Neuronal stem cell (in vitro differentiated cells): ENCODE measurements at regions not wholly inside any gene's neighbourhood (a gene's known extent, or its start where the extent isn't known, plus 50 kb on each side); places are given as distances from the start of the nearest gene placed in this dataset.

Experiments used
- DNase-seq: peaks from one replicate; pipeline ENCODE4 v3.0.0-alpha.2; 2013; ENCODE audit warnings: low spot score
- H2AFZ ChIP-seq: one replicate; pipeline ENCODE4 v1.6.1; 2013; ENCODE audit warnings: mild to moderate bottlenecking, low read length, inconsistent platforms
- H2AK5ac ChIP-seq: 2 replicates; pipeline ENCODE4 v1.6.1; 2013; ENCODE audit warnings: low read depth, mild to moderate bottlenecking, inconsistent platforms, low read length, moderate library complexity, mixed read lengths
- H2BK120ac ChIP-seq: 2 replicates; pipeline ENCODE4 v1.6.1; 2013; ENCODE audit warnings: low read depth, mild to moderate bottlenecking, inconsistent platforms, low read length, moderate library complexity, mixed read lengths
- H2BK12ac ChIP-seq: one replicate; pipeline ENCODE4 v1.6.1; 2013; ENCODE audit warnings: low read length, inconsistent platforms
- H2BK15ac ChIP-seq: 2 replicates; pipeline ENCODE4 v1.6.1; 2013; ENCODE audit warnings: mild to moderate bottlenecking, low read length, inconsistent platforms, mixed read lengths
- H2BK5ac ChIP-seq: one replicate; pipeline ENCODE4 v1.6.1; 2013; ENCODE audit warnings: inconsistent platforms, mild to moderate bottlenecking, low read length, moderate library complexity
- H3K14ac ChIP-seq: one replicate; pipeline ENCODE4 v1.6.1; 2013; ENCODE audit warnings: low read length, inconsistent platforms
- H3K18ac ChIP-seq: 2 replicates; pipeline ENCODE4 v1.6.1; 2013; ENCODE audit warnings: low read length, inconsistent platforms
- H3K23ac ChIP-seq: 2 replicates; pipeline ENCODE4 v1.6.1; 2013; ENCODE audit warnings: low read depth, mild to moderate bottlenecking, mixed read lengths, low read length, inconsistent platforms; ENCODE audit not compliant: poor library complexity
- H3K27ac ChIP-seq: replicated peaks from 3 replicates; pipeline ENCODE4 v1.5.1; 2013; ENCODE audit warnings: low read length, inconsistent platforms
- H3K27me3 ChIP-seq, 3 experiments: 2 replicates each; pipeline ENCODE4 v1.6.1; 2013; ENCODE audit warnings: low read length in 3 of 3, mild to moderate bottlenecking in 2 of 3, inconsistent platforms in 1 of 3, low read depth in 1 of 3, mixed read lengths in 1 of 3, moderate library complexity in 1 of 3; ENCODE audit not compliant: control insufficient read depth in 3 of 3, insufficient read depth in 3 of 3
- H3K36me3 ChIP-seq, 2 donors: replicated peaks in 1 of 2; 2 replicates each; pipeline ENCODE4 v1.6.1; 2013; ENCODE audit warnings: low read length in 2 of 2; ENCODE audit not compliant: control insufficient read depth in 2 of 2, insufficient read depth in 2 of 2
- H3K4ac ChIP-seq: 2 replicates; pipeline ENCODE4 v1.6.1; 2013; ENCODE audit warnings: inconsistent platforms, mild to moderate bottlenecking, low read length, moderate library complexity
- H3K4me1 ChIP-seq, 2 donors: 1 replicate in 1 of 2; 2 replicates in 1 of 2; pipeline ENCODE4 v1.6.1; 2013; ENCODE audit warnings: low read length in 2 of 2, low read depth in 1 of 2; ENCODE audit not compliant: control insufficient read depth in 2 of 2, insufficient read depth in 1 of 2
- H3K4me2 ChIP-seq: one replicate; pipeline ENCODE4 v1.6.1; 2013; ENCODE audit warnings: mild to moderate bottlenecking, low read length, inconsistent platforms; ENCODE audit not compliant: insufficient read depth, poor library complexity, severe bottlenecking
- H3K4me3 ChIP-seq, 2 donors: 2 replicates each; pipeline ENCODE4 v1.5.1; 2013; ENCODE audit warnings: low read length in 2 of 2, mild to moderate bottlenecking in 2 of 2, inconsistent platforms in 1 of 2, moderate library complexity in 1 of 2
- H3K79me1 ChIP-seq: one replicate; pipeline ENCODE4 v1.6.1; 2013; ENCODE audit warnings: low read depth, mild to moderate bottlenecking, inconsistent platforms, low read length, moderate library complexity
- H3K9ac ChIP-seq: one replicate; pipeline ENCODE4 v1.6.1; 2013; ENCODE audit warnings: mild to moderate bottlenecking, low read depth, low read length, inconsistent platforms; ENCODE audit not compliant: poor library complexity
- H3K9me3 ChIP-seq, 2 donors: replicated peaks in 1 of 2; 2 replicates each; pipeline versions ENCODE3 to v1.6.1; 2013; ENCODE audit warnings: low read length in 2 of 2, mild to moderate bottlenecking in 2 of 2, inconsistent platforms in 1 of 2, low read depth in 1 of 2, mixed read lengths in 1 of 2, moderate library complexity in 1 of 2; ENCODE audit not compliant: control insufficient read depth in 2 of 2, insufficient read depth in 1 of 2
- H4K8ac ChIP-seq: one replicate; pipeline ENCODE4 v1.6.1; 2013; ENCODE audit warnings: low read depth, mild to moderate bottlenecking, inconsistent platforms, low read length, moderate library complexity
- H4K91ac ChIP-seq: one replicate; pipeline ENCODE4 v1.6.1; 2013; ENCODE audit warnings: low read length, low read depth, mild to moderate bottlenecking, inconsistent platforms; ENCODE audit not compliant: poor library complexity
- WGBS, 2 donors: extraction: QIAGEN DNeasy Blood & Tissue Kit; methylation state at CpG; one replicate each; pipeline ENCODE4 v1.1.7; 2013; ENCODE audit warnings: missing lambda C conversion rate in 2 of 2, mixed read lengths in 1 of 2; ENCODE audit not compliant: insufficient read length in 2 of 2, insufficient replicate concordance in 1 of 2; ENCODE audit errors: extremely low coverage in 2 of 2; 5-methylcytosine and 5-hydroxymethylcytosine counted together

DNA sequence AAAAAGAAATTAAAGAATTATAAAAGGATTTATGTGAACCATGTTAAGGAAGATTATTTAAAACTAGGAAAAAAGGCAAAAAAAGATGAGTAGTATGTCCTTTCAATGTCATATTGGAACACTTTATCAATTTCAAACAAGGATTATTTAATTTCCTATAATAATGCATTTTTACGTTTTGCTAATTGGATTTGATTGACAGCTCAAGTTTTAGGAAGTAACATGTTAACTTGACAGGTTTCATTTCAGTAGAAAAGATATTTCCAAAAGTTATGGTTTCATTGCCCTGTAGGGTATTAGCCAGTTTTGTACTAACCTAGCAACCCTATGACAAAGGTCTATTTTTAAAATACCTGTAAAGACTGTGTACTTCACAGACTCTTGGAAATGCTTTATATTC is 379.6 kb upstream of the ZFP42 start:
- DNase-seq, result no peak
- H3K4me3 ChIP-seq, result no peak overlapping the region
- no peak overlapping the region for H2BK12ac ChIP-seq
- H3K4ac ChIP-seq, result no peak overlapping the region
- no peak overlapping the region for H3K4me2 ChIP-seq
- H3K9ac ChIP-seq, result no peak overlapping the region
- H4K91ac ChIP-seq, result no peak overlapping the region
- H3K36me3 ChIP-seq, result no peaks in the 10 kb centered on the region
- H3K4me1 ChIP-seq, result no peaks in the 10 kb centered on the region
- H2BK15ac ChIP-seq, result no peak overlapping the region
- no peak overlapping the region for H3K27ac ChIP-seq
- no peak overlapping the region for H2BK5ac ChIP-seq
- no peaks in the 10 kb centered on the region for H3K27me3 ChIP-seq
- H4K8ac ChIP-seq, result no peak overlapping the region
- H2AK5ac ChIP-seq, result no peak overlapping the region
- H3K9me3 ChIP-seq, result peaks cover 0 to 2% of the 10 kb centered on the region in 2 donors
- no peaks in the 10 kb centered on the region for H3K79me1 ChIP-seq
- H3K18ac ChIP-seq, result no peak overlapping the region
- H2AFZ ChIP-seq, result no peak overlapping the region
- no CpG with 5 or more reads among the region's 1 CpG for WGBS, 2 donors
- H3K23ac ChIP-seq, result no peak overlapping the region
- H2BK120ac ChIP-seq, result no peak overlapping the region
- no peak overlapping the region for H3K14ac ChIP-seq

DNA sequence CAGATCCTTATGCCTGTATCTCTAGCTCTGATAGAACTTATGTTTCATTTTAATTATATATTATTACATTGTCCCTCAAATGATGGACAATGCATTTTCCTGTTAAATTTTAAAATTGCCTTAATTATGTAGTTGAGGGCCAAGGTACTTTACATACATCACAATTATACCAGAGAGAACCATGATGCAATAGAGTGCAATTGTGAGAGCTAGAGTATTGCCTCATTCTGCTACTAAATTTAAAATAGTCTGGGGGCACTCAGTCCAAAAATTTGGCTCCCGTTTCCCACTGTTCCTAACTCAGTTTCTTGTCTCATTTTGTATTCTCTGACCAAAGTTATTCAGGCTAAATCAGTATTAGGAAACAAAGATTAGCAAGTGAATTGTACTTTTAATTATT is 378.5 kb upstream of the ZFP42 start:
- no peaks in the 10 kb centered on the region for H3K27me3 ChIP-seq
- DNase-seq, result no peak
- H2BK120ac ChIP-seq, result no peak overlapping the region
- no peak overlapping the region for H3K9ac ChIP-seq
- H3K4ac ChIP-seq, result no peak overlapping the region
- H3K14ac ChIP-seq, result no peak overlapping the region
- H3K36me3 ChIP-seq, result no peaks in the 10 kb centered on the region
- no peak overlapping the region for H3K27ac ChIP-seq
- H3K23ac ChIP-seq, result no peak overlapping the region
- no peak overlapping the region for H3K4me2 ChIP-seq
- no peak overlapping the region for H3K4me3 ChIP-seq
- no peak overlapping the region for H2BK15ac ChIP-seq
- H4K91ac ChIP-seq, result no peak overlapping the region
- no peaks in the 10 kb centered on the region for H3K79me1 ChIP-seq
- no peak overlapping the region for H2BK12ac ChIP-seq
- peaks cover 0 to 2% of the 10 kb centered on the region in 2 donors for H3K9me3 ChIP-seq
- H2AK5ac ChIP-seq, result no peak overlapping the region
- H3K4me1 ChIP-seq, result no peaks in the 10 kb centered on the region
- no peak overlapping the region for H4K8ac ChIP-seq
- H3K18ac ChIP-seq, result no peak overlapping the region
- no peak overlapping the region for H2AFZ ChIP-seq
- H2BK5ac ChIP-seq, result no peak overlapping the region
- WGBS, 2 donors, result no CpG with 5 or more reads among the region's 1 CpG

DNA sequence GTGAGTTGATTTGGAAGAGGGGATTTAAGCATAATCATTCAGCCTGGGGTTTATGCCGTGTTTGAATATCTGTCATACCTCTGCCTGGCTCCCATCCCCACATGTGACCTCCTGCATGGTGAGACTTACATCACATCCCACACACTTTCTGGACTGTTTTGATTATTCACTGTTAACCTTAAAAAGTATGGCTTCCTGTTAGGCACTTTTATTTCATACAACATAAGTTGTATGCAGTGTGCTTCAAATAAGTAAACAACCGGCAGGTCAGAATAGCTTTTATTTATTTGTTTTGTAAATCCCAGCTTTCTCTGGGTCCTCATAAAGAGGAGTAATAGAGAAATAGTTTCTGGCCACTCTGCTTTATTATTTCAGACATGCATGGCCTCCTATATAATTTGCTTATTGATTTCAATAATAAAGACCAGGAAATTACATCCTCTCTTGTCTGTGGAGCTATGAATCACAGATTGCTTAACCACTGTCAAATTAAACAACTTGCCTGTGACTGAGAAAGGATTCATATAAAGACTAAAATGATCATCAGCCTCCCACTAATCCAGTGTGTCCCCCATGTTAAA is 376.8 kb upstream of the ZFP42 start:
- H3K4me2 ChIP-seq, result no peak overlapping the region
- no peak overlapping the region for H4K91ac ChIP-seq
- no peak overlapping the region for H2BK12ac ChIP-seq
- no peak overlapping the region for H3K18ac ChIP-seq
- H3K4me3 ChIP-seq, result no peak overlapping the region
- H3K4me1 ChIP-seq, result no peaks in the 10 kb centered on the region
- no peak overlapping the region for H3K9ac ChIP-seq
- DNase-seq, result no peak
- H2BK15ac ChIP-seq, result no peak overlapping the region
- WGBS, 2 donors, result no CpG with 5 or more reads among the region's 2 CpGs
- no peak overlapping the region for H3K4ac ChIP-seq
- no peaks in the 10 kb centered on the region for H3K27me3 ChIP-seq
- H2AFZ ChIP-seq, result no peak overlapping the region
- H3K14ac ChIP-seq, result no peak overlapping the region
- H3K23ac ChIP-seq, result no peak overlapping the region
- no peak overlapping the region for H3K27ac ChIP-seq
- H3K36me3 ChIP-seq, result no peaks in the 10 kb centered on the region
- no peak overlapping the region for H4K8ac ChIP-seq
- H2BK5ac ChIP-seq, result no peak overlapping the region
- no peaks in the 10 kb centered on the region for H3K9me3 ChIP-seq
- no peak overlapping the region for H2AK5ac ChIP-seq
- H2BK120ac ChIP-seq, result no peak overlapping the region
- H3K79me1 ChIP-seq, result no peaks in the 10 kb centered on the region

DNA sequence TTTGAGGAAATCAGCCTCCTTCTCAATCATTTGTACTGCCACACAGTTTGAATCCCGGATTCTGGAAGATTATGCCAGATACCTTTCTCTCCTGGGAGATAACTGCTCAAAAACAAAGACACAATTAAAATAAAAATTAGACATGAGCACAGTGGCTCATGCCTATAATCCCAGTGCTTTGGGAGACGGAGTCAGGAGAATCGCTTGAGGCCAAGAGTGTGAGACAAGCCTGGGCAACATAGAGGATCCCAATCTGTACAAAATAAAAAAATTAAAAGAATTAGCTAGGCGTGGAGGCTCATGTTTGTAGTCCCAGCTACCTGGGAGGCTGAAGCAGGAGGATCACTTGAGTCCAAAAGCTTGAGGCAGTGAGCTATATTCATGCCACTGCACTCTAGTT is 376.3 kb upstream of the ZFP42 start:
- no peak overlapping the region for H3K18ac ChIP-seq

More for the DNA sequence above, 376.3 kb upstream of the ZFP42 start:
- Histone ChIP-seq H2AFZ (no peak overlapping the region), H3K23ac (no peak overlapping the region), H2BK120ac (no peak overlapping the region), H2BK5ac (no peak overlapping the region), H3K79me1 (no peaks in the 10 kb centered on the region), H3K9ac (no peak overlapping the region), H3K9me3 (no peaks in the 10 kb centered on the region), H2BK12ac (no peak overlapping the region), H4K8ac (no peak overlapping the region), H3K4me3 (no peak overlapping the region), H3K14ac (no peak overlapping the region), H3K36me3 (no peaks in the 10 kb centered on the region), H3K27ac (no peak overlapping the region), H4K91ac (no peak overlapping the region), H2AK5ac (no peak overlapping the region), H3K4ac (no peak overlapping the region), H3K27me3 (no peaks in the 10 kb centered on the region), H3K4me1 (no peaks in the 10 kb centered on the region), H2BK15ac (no peak overlapping the region), H3K4me2 (no peak overlapping the region)
- no CpG with 5 or more reads among the region's 4 CpGs for WGBS, 2 donors
- no peak for DNase-seq
